ENCODE measurements at regions not wholly inside any gene's neighbourhood (a gene's known extent, or its start where the extent isn't known, plus 50 kb on each side); places are given as distances from the start of the nearest gene placed in this dataset.
A peak's percentile ranks its signal among the peaks of the same experiment; 100 is the strongest.
"Not testable (repeated sequence)": the region's sequence is repeated elsewhere in the genome, so short reads cannot be mapped to it uniquely, and the experiment has no call there.

GRCh38 chr3:156043832-156044633 is 76.3 kb upstream of the KCNAB1 start:
- TF ChIP-seq, protein P1, sequence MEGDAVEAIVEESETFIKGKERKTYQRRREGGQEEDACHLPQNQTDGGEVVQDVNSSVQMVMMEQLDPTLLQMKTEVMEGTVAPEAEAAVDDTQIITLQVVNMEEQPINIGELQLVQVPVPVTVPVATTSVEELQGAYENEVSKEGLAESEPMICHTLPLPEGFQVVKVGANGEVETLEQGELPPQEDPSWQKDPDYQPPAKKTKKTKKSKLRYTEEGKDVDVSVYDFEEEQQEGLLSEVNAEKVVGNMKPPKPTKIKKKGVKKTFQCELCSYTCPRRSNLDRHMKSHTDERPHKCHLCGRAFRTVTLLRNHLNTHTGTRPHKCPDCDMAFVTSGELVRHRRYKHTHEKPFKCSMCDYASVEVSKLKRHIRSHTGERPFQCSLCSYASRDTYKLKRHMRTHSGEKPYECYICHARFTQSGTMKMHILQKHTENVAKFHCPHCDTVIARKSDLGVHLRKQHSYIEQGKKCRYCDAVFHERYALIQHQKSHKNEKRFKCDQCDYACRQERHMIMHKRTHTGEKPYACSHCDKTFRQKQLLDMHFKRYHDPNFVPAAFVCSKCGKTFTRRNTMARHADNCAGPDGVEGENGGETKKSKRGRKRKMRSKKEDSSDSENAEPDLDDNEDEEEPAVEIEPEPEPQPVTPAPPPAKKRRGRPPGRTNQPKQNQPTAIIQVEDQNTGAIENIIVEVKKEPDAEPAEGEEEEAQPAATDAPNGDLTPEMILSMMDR (IDR thresholded peaks at IDR 0.05) = peak; percentile 19 to 65 (median 54)
- not testable (repeated sequence) for TF ChIP-seq POLR2A, POLR2AphosphoS5 (IDR thresholded peaks at IDR 0.05)
